Activated T-helper 1 cell treated with Interleukin-2 at 50 U/mL for 16 hours (primary cell): ENCODE measurements at regions not wholly inside any gene's neighbourhood (a gene's known extent, or its start where the extent isn't known, plus 50 kb on each side); places are given as distances from the start of the nearest gene placed in this dataset.
"Not testable (repeated sequence)": the region's sequence is repeated elsewhere in the genome, so short reads cannot be mapped to it uniquely, and the experiment has no call there.

Experiments used
- DNase-seq: peaks from one replicate; pipeline ENCODE4 v3.0.0-alpha.2; 2020; ENCODE audit warnings: low read depth

DNA sequence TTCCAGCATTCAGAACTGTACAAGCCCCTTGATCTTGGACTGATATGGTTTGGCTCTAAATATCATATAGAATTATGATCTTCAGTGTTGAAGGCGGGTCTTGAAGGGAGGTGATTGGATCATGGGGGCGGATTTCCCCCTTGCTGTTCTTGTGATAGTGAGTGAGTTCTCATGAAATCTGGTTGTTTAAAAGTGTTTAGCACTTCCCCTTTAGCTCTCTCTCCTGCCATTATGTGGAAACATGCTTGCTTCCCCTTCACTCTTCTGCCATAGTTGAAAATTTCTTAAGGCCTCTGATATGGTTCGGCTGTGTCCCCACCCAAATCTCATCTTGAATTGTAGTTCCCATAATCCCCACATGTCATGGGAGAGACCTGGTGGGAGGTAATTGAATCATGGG lies 305.3 kb upstream of the CYRIA start:
- DNase-seq, result not testable (repeated sequence)

DNA sequence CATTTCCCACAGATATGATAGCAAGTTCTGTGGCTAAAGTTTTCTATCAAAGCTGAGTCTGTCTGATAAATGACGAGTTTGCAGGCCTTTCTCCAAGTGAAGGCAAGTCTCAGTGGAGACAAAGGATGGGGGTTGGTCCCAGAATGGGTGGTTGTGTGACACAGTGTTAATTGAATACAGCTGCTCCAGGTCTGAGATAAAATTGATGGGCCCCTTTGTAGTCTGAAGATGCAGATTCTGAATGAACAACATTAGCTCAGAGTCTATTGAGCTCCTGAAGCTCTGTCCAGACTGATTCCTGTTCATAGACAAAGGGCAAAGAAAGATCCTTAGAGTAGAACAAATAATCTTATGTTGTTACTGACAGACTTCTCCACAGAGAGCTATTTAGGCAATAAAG lies 296.9 kb upstream of the CYRIA start:
- no peak for DNase-seq

DNA sequence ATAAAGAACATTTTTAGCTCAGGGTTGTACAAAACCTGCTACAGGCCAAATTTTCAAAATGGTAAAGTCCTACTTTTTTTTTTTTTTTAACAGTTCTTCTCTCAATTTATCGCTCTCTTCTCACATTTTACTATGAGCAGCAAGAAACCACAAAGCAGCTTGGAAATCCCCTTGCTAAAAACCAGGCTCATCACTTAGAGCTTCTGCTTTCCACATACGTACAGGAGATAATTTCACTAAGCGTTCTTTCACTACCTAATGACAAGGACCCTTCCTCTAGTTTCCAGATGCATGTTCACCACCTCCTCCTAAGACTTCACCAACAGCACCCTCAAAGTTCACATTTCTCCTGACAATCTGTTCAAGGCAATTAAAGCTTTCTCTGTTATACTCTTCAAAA lies 294.9 kb upstream of the CYRIA start:
- no peak for DNase-seq

DNA sequence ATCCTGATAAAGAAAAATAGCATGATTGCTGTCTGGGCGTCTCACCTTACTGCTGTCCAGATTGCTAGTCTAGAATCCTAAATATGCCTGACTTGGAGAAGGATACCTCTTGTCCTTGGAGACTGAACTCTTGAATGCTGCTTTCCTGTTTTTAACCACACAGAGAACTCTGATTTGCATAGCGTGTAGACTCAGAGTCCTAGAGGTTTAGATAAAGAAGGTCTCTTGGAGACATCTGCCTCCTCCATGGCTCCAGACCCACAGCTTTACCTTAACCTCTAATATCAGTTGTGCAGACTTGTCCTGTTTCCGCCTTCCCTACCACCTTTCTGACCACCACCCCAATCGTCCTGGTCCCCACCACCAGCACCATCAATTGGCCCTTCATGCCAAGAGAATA lies 292.6 kb upstream of the CYRIA start:
- DNase-seq, result no peak

DNA sequence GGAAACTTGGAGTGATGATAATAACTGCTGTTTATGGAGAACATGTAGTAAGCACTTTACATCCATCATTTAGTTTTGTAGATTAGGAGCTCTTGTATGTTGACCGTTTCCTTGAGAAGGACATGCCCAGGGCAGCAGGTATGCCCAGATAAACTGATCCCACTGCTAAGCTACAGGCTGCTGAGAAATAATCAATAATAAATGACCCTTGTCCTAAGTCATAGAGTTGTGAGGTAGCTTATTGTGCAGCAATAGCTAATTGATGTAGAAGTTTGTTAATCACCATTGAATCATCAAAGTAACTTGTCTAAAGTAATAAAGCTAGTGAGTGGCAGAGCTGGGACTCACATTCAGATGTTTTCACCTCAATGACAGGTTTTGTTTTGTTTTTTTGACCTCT lies 287.2 kb upstream of the CYRIA start:
- no peak for DNase-seq

DNA sequence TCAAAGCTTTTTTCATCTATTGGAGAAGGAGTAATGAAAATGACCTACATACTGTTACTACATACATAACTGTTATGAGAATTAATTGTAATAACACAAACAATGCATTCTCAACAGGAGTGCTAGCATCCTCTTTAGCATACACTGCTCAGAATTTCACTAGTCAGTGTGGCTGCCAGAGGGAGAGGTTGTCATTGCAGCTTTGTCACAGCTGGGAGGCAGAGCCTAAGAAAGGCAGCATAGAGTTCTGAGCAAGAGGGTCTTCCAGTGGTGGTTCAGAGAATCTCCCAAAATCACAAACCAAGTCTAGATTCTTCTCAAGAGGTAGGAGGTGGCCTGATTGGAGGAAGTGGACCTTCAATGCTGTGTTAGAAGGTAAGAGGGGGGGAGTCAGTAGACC lies 286.7 kb upstream of the CYRIA start:
- no peak for DNase-seq

- no peak for DNase-seq
Measured at GRCh38 chr2:16950436-16950835, 284.8 kb upstream of the CYRIA start.

GRCh38 chr2:16948710-16949109 lies 283.1 kb upstream of the CYRIA start:
- no peak for DNase-seq

GRCh38 chr2:16948053-16948452 lies 282.4 kb upstream of the CYRIA start:
- no peak for DNase-seq

DNA sequence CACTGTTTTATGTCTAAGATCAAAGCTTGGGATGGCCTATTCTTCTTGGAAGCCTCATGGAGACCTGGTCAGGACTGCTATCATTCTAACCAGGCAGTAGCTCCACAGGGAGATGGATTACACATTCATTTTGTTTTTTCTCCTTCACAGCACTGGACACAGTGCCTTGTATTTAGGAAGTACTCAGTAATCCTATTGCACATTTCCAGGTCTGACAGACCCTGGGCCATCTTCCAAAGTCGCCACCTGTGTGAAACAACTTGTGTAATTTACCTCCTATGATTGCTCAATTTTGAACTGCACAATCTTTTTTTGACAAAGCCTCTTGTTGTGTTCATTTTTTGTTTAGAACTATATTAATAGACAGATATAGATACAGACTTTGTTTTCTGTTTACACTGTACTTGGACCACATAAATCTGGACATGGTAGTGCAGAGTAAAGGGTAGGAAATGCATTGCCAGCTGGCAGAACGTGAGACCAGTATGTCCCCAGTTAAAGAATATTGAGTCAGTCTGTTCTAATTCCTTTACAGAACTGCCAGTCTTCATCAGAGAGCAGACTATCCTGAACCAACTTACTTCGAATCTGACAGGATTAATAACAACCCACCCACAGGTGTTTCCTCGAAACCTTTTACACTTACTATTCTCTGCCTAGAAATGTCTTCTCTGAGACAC lies 277.8 kb upstream of the CYRIA start:
- no peak for DNase-seq

- DNase-seq, result no peak
Measured at GRCh38 chr2:16940214-16940613, 274.6 kb upstream of the CYRIA start.

DNA sequence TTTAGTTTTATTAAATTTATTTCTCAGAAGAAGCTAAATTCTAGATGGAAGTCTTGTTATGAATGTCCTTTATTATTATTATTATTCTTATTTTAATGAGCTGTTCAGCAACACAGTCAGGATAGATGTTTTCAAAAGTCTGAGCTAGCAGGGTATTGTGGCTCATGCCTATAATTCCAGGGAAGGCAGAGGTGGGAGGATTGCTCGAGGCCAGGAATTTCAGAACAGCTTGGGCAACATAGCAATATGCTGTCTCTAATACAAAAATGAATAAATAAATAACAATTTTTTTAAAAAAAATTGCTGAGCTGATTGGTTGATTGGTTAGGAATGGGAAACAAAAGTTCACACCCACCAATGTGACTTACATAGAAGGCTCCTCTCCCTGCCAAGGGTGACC lies 274.1 kb upstream of the CYRIA start:
- no peak for DNase-seq

DNA sequence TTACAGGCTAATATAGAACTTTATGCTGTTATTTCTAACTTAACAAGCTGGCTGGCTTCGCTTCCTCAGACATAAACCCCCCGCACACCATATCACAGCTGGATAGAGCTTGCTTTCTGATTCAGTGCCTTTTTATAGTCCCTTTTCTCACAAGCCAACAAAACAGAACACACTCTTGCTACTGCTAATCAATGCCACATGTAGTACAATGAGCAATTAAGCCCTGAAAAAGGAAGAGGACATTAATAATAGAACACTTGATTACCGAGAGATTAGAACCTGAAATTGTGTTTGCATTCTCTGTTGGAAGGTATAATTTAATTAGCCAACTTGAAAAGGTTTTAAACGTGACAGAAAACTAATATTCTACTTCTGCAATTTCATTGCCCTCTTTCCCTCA lies 267.7 kb upstream of the CYRIA start:
- DNase-seq, result no peak

- no peak for DNase-seq
Measured at GRCh38 chr2:16932826-16933225, 267.2 kb upstream of the CYRIA start.

DNA sequence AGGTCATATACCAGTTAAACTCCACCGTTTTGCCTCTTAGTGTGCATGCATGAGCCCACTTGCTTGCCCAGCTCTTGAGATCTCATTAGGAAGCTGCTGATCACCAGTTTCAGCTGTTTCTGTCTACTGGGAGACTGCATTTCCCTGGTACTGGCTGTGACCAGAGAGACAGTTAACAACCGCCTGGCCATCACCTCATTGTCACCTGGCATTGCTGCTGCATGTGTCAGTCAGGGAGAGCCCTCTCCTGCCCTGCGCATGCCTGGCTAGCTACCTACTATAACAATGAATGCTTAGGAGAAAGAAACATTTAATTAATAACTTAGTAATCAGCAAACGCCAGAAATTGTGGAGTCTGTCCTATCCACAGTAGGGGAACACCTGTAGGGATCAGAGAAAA lies 265.8 kb upstream of the CYRIA start:
- DNase-seq, result no peak

DNA sequence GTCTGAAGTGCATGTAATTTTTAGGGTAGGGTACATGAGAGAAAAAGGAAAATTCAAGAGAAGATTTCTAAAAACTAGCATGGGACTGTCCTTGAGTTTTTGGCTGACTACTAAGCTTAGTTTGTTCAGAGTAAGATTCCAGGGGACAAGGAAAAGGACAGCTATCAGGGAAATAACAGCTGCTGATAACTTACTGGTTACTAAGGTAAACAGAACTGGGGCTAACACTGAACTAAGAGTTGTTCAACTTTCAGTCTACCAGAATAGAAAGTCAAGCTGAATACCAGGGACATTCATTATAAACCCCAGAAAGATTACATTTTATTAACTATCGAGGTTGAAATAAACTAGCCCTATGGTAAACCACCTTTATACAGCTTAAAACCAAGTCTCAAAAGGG lies 261.8 kb upstream of the CYRIA start:
- no peak for DNase-seq

- no peak for DNase-seq
Measured at GRCh38 chr2:16925145-16925544, 259.5 kb upstream of the CYRIA start.

DNA sequence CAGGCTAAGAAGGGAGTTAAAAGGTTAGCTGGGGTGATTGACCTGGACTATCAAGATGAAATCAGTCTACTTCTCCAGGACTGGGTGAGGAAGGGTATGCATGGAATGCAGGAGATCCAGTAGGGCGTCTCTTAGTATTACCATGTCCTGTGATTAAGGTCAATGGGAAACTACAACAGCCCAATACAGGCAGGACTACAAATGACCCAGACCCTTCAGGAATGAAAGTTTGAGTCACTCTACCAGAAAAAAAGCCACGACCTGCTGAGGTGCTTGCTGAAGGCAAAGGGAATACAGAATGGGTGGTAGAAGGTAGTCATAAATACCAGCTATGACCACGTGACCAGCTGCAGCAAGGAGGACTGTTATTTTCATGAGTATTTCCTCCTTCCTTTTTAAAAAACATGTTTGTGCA lies 249.7 kb upstream of the CYRIA start:
- not testable (repeated sequence) for DNase-seq

GRCh38 chr2:16911746-16912145 lies 246.1 kb upstream of the CYRIA start:
- no peak for DNase-seq

DNA sequence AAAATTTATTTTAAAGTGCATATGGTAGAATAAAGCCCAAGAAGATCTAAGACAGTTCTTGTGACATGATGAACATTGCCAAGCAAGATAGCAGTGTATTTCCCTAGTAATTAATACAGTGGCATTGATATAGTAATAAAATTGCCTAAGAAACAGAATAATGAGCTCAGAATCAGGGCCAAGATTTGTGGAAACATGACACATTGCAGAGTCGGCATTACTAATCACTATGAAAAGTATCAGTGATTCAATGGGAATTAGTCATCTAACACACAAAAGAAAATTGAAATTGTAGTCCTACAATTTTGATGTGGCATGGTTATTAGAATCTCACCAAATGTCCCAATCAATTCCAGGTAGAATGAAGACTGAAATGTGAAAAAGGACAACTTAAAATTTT lies 243.0 kb upstream of the CYRIA start:
- no peak for DNase-seq

DNA sequence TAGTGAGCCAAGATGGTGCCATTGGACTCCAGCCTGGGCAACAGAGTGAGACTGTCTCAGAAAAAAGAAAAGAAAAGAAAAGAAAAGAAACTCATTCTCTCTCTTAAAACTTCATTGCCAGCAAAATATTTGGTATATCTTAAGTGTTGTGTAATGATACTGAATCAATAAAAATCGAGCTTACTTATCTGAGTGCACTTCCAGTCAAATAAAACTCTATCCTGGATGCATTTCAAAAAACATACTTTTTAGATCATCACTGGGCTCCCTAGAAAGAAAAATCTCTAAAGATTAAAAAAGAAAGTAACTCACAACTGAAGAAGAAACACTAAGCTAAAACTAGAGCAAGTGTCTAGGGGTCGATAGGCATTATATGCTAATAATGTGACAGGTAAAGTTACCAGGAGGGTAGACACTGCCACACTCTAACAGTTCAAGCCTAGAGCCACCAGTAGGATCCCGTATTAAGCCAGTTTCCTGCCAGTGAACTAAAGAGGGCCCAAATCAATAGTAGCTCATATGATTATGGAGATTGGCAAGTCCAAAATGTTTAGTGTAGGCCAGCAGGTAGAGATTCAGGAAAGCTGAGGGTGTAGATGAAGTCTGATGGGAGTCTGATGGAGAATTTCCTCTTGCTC lies 242.1 kb upstream of the CYRIA start:
- DNase-seq, result no peak

DNA sequence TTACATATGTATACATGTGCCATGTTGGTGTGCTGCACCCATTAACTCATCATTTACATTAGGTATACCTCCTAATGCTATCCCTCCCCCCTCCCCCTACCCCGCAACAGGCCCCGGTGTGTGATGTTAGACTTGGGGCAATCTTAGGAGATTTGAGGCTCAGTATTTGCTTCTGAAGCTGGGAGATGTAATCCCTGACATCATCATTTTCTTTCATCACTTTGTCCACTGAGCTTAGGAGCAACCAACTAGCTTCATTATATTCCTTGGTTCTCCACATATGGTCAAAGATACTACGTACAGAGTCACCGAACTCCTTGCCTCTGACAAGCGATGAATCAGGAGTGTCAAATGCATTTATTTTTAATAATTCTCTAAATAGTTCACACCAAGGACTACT lies 239.7 kb upstream of the CYRIA start:
- DNase-seq, result not testable (repeated sequence)

DNA sequence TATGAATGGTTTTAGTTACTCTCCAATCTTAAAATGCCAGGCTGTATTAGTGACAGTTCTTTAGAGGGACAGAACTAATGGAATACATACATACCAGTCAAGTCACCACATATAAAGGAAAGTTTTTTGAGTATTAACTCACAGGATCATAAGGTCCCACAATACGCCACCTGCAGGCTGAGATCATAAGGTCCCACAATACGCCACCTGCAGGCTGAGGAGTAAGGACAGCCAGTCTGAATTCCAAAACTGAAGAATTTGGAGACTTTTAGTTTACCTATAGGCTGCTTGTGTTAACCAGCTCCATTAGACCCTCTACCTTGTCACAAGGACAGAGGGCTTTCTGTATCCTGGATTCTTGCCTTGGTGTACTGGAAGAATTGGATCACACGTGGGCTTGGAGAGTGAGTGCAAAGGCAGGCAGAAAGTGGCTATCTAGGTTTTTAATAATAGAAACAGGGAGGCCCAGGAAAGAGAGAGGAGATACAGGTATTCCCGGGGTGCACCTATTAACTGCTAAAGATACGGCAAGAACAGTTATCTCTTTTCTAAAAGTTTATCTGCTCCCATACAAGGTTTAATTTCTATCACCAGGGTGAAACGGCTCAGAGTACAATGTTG lies 234.9 kb upstream of the CYRIA start:
- DNase-seq, result no peak

GRCh38 chr2:16899958-16900357 lies 234.3 kb upstream of the CYRIA start:
- no peak for DNase-seq
